ENCODE measurements at regions not wholly inside any gene's neighbourhood (a gene's known extent, or its start where the extent isn't known, plus 50 kb on each side); places are given as distances from the start of the nearest gene placed in this dataset.

DNA sequence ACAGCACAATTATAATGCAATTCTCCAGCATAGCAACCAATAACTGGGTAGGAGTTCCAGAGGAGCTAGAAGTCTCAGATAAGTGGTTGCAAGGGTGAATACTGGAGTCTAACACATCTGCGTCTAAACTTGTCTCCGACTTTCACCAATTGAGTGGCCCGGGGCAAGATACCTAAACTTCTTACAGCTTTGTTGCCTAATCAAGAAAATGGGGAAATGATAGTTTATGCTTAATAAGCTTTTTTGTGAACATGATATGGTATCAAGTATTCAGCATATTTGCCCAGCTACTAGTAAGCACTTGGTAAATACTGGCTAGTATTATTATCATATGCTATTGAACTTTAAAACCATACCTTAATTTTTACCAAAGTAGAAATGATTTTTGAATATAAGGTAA lies 183.5 kb downstream of the KCNJ2 start:
- Histone ChIP-seq H3K4me1 (ENCODE audit: insufficient read depth) (peaks cover 2% of the 10 kb centered on the region; the same call in 1 of the 2 replicates), H3K27ac (ENCODE audit: low read depth) (no peak overlapping the region), H3K27me3 (ENCODE audit: insufficient read depth) (no peaks in the 10 kb centered on the region), H2AFZ (no peak overlapping the region), H3K9me2 (ENCODE audit: insufficient read depth) (0 out of 2 replicates have a peak, but pooled peaks cover 8% of the 10 kb centered on the region), H3F3A (replicated peaks; ENCODE audit: low read depth) (no peaks in the 10 kb centered on the region), H3K36me3 (ENCODE audit: insufficient read depth) (no peaks in the 10 kb centered on the region), H3K4me2 (no peak overlapping the region), H3K79me2 (replicated peaks; ENCODE audit: insufficient read depth) (no peaks in the 10 kb centered on the region), H3K4me3 (no peak overlapping the region), H4K20me1 (replicated peaks; ENCODE audit: insufficient read depth) (no peaks in the 10 kb centered on the region)
- no peaks in the 10 kb centered on the region for H3K9me3 Mint-ChIP-seq
- H3K27me3 Mint-ChIP-seq (ENCODE audit: insufficient read depth, low read depth, poor library complexity) = no peaks in the 10 kb centered on the region
- no peak for DNase-seq (ENCODE audit: low spot score)
- H3K4me1 Mint-ChIP-seq = no peaks in the 10 kb centered on the region
- H3K36me3 Mint-ChIP-seq (ENCODE audit: low read depth) = no peaks in the 10 kb centered on the region
- H3K27ac Mint-ChIP-seq = no peak overlapping the region
- no peak overlapping the region for H3K4me3 Mint-ChIP-seq
- no peak for ATAC-seq
- TF ChIP-seq ETS1 (IDR thresholded peaks at IDR 0.05) (no peak), POLR2AphosphoS5 (IDR thresholded peaks at IDR 0.05; ENCODE audit: low read depth) (no peak), JUNB (IDR thresholded peaks at IDR 0.05; ENCODE audit: unreplicated experiment) (no peak), STAT1 (IDR thresholded peaks at IDR 0.05; ENCODE audit: unreplicated experiment) (no peak), NANOG (IDR thresholded peaks at IDR 0.05; ENCODE audit: borderline replicate concordance) (no peak), EZH2 (IDR thresholded peaks at IDR 0.05; ENCODE audit: low read depth, unreplicated experiment) (no peak), ZNF114 (CRISPR knock-in tag; IDR thresholded peaks at IDR 0.05) (no peak), EZH2phosphoT487 (IDR thresholded peaks at IDR 0.05; ENCODE audit: unreplicated experiment) (no peak), ZNF462 (CRISPR knock-in tag; IDR thresholded peaks at IDR 0.05) (no peak), CTCF (conservative IDR thresholded peaks at IDR 0.05; ENCODE audit: low read depth in 2 of 2) (no peak), CREB1 (CRISPR knock-in tag; IDR thresholded peaks at IDR 0.05; ENCODE audit: low read depth) (no peak), REST (IDR thresholded peaks at IDR 0.05; ENCODE audit: unreplicated experiment) (no peak), ZNF331 (CRISPR knock-in tag; IDR thresholded peaks at IDR 0.05; ENCODE audit: low read depth) (no peak)

Data from GM23338 (cell line).